ENCODE measurements at regions not wholly inside any gene's neighbourhood (a gene's known extent, or its start where the extent isn't known, plus 50 kb on each side); places are given as distances from the start of the nearest gene placed in this dataset.
"Not testable (repeated sequence)": the region's sequence is repeated elsewhere in the genome, so short reads cannot be mapped to it uniquely, and the experiment has no call there.

DNA sequence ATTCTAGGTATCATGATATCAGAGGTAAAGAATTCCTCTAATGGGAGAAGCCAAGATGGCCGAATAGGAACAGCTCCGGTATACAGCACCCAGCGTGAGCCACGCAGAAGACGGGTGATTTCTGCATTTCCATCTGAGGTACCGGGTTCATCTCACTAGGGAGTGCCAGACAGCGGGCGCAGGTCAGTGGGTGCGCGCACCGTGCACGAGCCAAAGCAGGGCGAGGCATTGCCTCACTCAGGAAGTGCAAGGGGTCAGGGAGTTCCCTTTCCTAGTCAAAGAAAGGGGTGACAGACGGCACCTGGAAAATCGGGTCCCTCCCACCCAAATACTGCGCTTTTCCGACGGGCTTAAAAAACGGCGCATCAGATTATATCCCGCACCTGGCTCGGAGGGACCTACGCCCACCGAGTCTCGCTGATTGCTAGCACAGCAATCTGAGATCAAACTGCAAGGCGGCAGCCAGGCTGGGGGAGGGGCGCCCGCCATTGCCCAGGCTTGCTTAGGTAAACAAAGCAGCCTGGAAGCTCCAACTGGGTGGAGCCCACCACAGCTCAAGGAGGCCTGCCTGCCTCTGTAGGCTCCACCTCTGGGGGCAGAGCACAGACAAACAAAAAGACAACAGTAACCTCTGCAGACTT lies 70.4 kb upstream of the ALCAM start:
- not testable (repeated sequence) for H3K27me3 Mint-ChIP-seq, ATAC-seq, H3K27ac Mint-ChIP-seq, H3K9me3 Mint-ChIP-seq, H3K4me3 Mint-ChIP-seq, H3K36me3 Mint-ChIP-seq, H3K4me1 Mint-ChIP-seq

GRCh38 chr3:105304487-105304886 lies 62.2 kb upstream of the ALCAM start:
- no peaks in the 10 kb centered on the region for H3K27me3 Mint-ChIP-seq
- peaks cover 22% of the 10 kb centered on the region for H3K36me3 Mint-ChIP-seq
- H3K4me3 Mint-ChIP-seq: no peak overlapping the region
- no peak for ATAC-seq
- H3K9me3 Mint-ChIP-seq: peaks cover 20% of the 10 kb centered on the region
- no peaks in the 10 kb centered on the region for H3K4me1 Mint-ChIP-seq
- no peak overlapping the region for H3K27ac Mint-ChIP-seq

DNA sequence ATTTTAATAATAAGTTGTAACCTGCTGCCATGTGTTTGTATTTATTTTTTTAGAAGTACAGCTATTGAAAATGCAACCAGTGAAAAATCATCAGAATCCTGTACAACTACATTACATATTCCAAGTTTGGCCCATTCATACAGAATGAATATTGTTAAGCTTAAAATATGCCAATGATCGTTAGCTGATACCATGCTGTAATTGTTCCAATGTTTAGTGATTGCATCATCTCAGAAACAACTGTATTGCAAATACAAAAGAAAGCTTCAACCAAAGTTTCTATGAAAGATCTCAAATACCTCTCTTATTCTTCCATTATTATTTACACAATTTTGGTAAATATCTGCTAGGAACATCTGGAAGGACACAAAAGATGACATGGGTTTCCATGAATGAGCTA lies 51.6 kb upstream of the ALCAM start:
- Mint-ChIP-seq H3K4me1 (no peaks in the 10 kb centered on the region), H3K9me3 (no peaks in the 10 kb centered on the region), H3K27me3 (no peaks in the 10 kb centered on the region), H3K36me3 (no peaks in the 10 kb centered on the region), H3K4me3 (no peak overlapping the region), H3K27ac (no peak overlapping the region)
- ATAC-seq: no peak

DNA sequence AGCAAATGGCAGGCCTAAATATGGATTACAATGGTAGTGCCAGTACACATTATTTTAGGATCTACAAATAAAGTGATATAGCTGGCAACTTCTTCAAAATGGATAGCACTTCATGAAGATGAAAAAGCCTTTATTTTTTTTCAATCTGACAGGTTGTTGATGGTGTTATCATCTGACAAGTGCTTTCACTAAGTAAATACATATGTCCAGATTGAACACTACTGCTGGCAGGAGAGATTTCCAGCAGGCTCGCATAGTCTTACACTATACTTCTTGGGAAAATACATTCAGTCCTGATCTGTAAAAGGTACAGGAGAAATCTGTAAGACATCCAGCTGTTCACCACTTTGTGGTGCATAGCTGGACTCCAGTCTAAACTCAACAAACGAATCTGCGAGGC lies 50.9 kb upstream of the ALCAM start:
- Mint-ChIP-seq H3K4me1 (no peaks in the 10 kb centered on the region), H3K4me3 (no peak overlapping the region), H3K9me3 (no peaks in the 10 kb centered on the region), H3K27ac (no peak overlapping the region), H3K27me3 (no peaks in the 10 kb centered on the region), H3K36me3 (no peaks in the 10 kb centered on the region)
- no peak for ATAC-seq

DNA sequence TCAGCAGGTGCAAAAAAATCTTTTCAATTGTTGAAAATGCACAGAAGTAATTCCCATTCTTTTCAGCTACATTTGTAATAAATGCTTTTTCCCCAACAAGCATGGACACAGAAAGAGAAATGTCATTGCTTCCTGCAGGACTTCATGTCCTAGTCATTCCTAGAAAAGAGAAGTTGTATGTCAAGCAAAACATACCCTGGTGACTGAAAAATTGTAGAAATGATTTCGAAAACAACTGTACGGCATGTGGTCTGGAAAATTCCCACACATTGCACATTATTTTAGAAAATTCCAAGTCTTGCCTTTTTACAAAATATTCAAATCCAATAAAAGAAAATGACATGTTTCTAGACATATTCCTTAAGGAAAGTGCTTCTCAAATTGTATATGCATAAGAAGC lies 50.4 kb upstream of the ALCAM start:
- no peak for ATAC-seq
- Mint-ChIP-seq H3K9me3 (no peaks in the 10 kb centered on the region), H3K27me3 (no peaks in the 10 kb centered on the region), H3K27ac (no peak overlapping the region), H3K4me1 (no peaks in the 10 kb centered on the region), H3K36me3 (no peaks in the 10 kb centered on the region), H3K4me3 (no peak overlapping the region)
